AG04449 (cell line): ENCODE measurements at regions not wholly inside any gene's neighbourhood (a gene's known extent, or its start where the extent isn't known, plus 50 kb on each side); places are given as distances from the start of the nearest gene placed in this dataset.

ENCODE experiments used
- CTCF ChIA-PET: fragments of 350-600 bp; formaldehyde crosslinking; extraction: SDS; loops from one replicate; lab custom pipeline; 2021; ENCODE audit warnings: antibody characterized with exemption; lab: Yijun Ruan, JAX
- POLR2A ChIA-PET: fragments of 400-600, 350-600 bp; formaldehyde crosslinking; extraction: SDS; loops from one replicate; lab custom pipeline; 2020; ENCODE audit warnings: antibody characterized with exemption, inconsistent platforms; lab: Yijun Ruan, JAX
- DNase-seq: peaks from one replicate; pipeline ENCODE4 v3.0.0-alpha.2; 2010; ENCODE audit warnings: low read depth, low spot score
- H3K4me3 ChIP-seq: 2 replicates; pipeline ENCODE4 v1.5.1; 2011; ENCODE audit warnings: low read depth, mild to moderate bottlenecking, control low read depth, low read length
- TF ChIP-seq, protein P1 (sequence below): IDR thresholded peaks from one replicate; pipeline ENCODE4 v1.5.1; 2011; ENCODE audit warnings: mild to moderate bottlenecking, moderate library complexity, low read length, control low read depth, inconsistent platforms; ENCODE audit not compliant: insufficient read depth; ENCODE audit errors: missing control alignments

DNA sequence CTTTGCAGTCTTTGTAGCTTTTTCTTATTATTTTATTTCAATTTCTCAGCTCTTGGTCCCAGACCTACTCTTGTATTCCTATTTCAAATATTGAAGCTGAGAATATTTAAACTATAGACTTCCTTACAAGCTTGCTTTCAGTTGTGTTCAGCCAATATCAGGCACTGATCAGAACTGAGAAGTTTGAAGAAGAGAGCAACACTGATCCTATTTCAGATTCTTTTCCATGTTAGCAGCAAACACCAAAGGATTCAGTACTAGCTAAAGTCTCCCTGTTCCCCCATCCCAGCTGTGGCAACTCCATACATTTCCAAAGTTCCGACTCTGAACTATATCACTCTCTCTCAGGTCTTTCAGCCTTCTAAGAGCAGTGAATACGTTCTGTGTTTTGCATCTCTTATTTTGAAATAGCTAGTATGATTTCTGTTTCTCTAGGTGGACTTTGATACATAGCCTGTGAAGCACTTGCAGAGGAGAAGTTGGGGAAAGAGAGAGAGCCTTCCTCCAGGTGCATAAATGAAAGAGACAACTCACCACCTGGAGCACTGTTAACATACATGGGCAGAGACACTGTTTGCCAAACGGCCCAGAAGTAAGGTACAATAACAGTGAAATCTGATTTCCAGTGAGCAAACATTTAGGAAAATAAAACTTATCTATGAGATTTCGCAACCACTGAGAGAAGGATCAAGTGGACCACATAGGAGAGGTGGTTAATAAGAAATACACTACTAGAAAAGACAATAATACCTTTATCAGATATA, 135.0 kb upstream of the ZNF804A start:
- no peak for DNase-seq
- POLR2A ChIA-PET = no interaction called here
- H3K4me3 ChIP-seq = no peak overlapping the region
- CTCF ChIA-PET = no interaction called here
- TF ChIP-seq, protein P1, sequence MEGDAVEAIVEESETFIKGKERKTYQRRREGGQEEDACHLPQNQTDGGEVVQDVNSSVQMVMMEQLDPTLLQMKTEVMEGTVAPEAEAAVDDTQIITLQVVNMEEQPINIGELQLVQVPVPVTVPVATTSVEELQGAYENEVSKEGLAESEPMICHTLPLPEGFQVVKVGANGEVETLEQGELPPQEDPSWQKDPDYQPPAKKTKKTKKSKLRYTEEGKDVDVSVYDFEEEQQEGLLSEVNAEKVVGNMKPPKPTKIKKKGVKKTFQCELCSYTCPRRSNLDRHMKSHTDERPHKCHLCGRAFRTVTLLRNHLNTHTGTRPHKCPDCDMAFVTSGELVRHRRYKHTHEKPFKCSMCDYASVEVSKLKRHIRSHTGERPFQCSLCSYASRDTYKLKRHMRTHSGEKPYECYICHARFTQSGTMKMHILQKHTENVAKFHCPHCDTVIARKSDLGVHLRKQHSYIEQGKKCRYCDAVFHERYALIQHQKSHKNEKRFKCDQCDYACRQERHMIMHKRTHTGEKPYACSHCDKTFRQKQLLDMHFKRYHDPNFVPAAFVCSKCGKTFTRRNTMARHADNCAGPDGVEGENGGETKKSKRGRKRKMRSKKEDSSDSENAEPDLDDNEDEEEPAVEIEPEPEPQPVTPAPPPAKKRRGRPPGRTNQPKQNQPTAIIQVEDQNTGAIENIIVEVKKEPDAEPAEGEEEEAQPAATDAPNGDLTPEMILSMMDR = no peak

DNA sequence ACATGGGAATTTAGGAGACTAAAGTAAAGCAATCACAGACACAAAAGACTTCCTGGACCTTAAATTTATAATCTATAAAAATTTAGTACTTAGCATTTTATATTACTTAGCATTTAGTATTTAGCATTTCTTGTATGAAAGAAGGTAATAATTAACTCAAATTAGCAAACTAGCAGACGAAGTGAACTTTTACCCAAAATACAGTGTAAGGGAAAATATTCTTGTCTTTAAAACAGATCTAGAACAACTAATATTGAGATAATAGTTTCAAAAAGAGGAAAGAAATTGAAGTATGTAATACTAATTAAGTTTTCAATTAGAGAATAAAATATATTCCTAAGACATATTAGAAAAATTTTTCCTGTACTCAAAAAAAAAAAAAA, 134.5 kb upstream of the ZNF804A start:
- no peak for DNase-seq
- ChIA-PET CTCF (no interaction called here), POLR2A (no interaction called here)
- TF ChIP-seq, protein P1 = no peak
- no peak overlapping the region for H3K4me3 ChIP-seq

DNA sequence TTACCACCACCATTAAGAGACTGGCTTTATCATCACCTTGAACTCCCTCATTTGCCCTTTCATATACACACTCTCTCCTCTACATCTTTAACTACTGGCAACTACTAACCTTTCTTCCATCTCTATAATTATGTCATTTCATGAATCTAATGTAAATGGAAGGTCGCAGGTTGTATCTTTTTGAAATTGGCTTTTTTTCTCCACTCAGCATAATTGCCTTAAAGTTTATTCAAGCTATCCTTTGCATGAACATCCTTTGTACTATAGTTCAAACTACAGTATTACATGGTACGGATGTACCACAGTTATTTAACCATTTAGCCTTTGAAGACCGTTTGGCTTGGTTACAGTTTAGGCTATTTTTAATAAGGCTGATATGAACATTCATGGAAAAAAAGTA, 129.5 kb upstream of the ZNF804A start:
- H3K4me3 ChIP-seq = no peak overlapping the region
- TF ChIP-seq, protein P1 = no peak
- DNase-seq = no peak
- ChIA-PET POLR2A (no interaction called here), CTCF (no interaction called here)

DNA sequence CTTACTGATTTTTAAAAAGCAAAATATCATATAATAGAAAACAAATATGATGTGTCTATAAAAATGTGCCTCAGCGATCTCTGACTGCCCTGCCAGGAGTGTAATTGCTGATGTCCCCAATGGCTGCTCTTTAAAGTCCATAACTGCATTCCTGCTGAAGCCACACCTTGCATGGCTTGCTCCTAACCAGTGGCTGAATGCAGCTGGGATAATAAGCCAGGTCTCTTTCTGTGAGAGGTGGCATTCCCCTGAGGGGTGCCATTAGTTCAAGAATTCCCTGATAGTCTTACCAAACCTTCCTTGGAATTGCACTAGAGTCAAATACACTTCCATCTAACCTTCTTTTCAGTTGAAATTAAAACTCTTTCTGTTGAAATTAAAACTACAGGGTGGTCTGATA, 125.8 kb upstream of the ZNF804A start:
- DNase-seq = no peak
- TF ChIP-seq, protein P1 = no peak
- ChIA-PET CTCF (no interaction called here), POLR2A (no interaction called here)
- H3K4me3 ChIP-seq = no peak overlapping the region

DNA sequence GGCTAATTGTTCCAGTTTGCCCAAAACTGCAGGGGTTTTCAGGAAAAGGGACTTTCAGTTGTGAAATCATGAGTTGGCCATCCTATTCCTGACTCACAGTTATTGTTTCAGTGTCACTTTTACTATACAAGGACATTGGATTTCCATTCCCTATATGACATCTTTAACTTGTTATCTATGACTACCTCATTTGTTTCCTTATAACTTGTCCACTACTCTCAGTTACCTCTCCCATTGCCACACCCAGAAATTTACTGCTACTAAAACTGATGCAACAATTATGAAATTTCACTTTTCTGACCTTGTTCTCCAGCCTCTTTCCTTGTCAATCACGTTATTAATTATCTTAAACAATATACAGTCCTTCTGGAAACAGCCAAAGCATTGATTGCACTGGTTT, 116.5 kb upstream of the ZNF804A start:
- no peak overlapping the region for H3K4me3 ChIP-seq
- ChIA-PET CTCF (no interaction called here), POLR2A (no interaction called here)
- TF ChIP-seq, protein P1 = no peak
- no peak for DNase-seq

DNA sequence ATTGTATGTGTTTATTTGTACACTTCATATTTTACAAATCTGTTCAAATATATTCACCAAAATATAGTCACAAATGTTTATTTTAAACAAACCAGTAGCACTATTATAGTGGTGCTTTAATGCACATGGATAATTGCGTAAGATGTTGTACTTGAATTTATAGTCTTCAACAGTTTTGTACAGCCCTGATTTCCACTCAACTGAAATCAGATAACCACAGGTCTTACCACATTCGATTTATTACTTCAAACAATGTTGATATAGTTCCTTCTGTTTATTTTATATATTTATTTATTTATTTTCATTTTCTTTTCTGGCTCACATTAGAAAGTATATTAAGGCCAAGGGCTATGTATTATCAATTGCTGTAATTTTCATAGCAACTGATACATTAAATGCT, 99.4 kb upstream of the ZNF804A start:
- CTCF ChIA-PET = no interaction called here

More for the DNA sequence above, 99.4 kb upstream of the ZNF804A start:
- POLR2A ChIA-PET = no interaction called here
- DNase-seq = no peak
- TF ChIP-seq, protein P1 = no peak
- no peak overlapping the region for H3K4me3 ChIP-seq
